Mucosa of descending colon (tissue), 3 donors: ENCODE measurements at regions not wholly inside any gene's neighbourhood (a gene's known extent, or its start where the extent isn't known, plus 50 kb on each side); places are given as distances from the start of the nearest gene placed in this dataset.
A peak's percentile ranks its signal among the peaks of the same experiment; 100 is the strongest.

Experiments
- ATAC-seq: fragments of 200-7000 bp; cut with Tn5 transposase; one replicate; pipeline ENCODE4 v1.9.1; 2020; ENCODE audit warnings: mild to moderate bottlenecking, moderate library complexity
- DNase-seq, 3 donors: peaks; one replicate each; pipeline ENCODE4 v3.0.0-alpha.2; 2020
- H3K36me3 ChIP-seq: fragments of 200-600 bp; one replicate; pipeline ENCODE4 v1.8.0; 2021; ENCODE audit warnings: low read depth, mild to moderate bottlenecking
- H3K4me1 ChIP-seq: fragments of 200-600 bp; one replicate; pipeline ENCODE4 v1.8.0; 2021; ENCODE audit warnings: low read depth, mild to moderate bottlenecking
- H3K4me3 ChIP-seq: fragments of 200-600 bp; one replicate; pipeline ENCODE4 v1.8.0; 2021; ENCODE audit warnings: mild to moderate bottlenecking
- H3K9me3 ChIP-seq: fragments of 200-600 bp; one replicate; pipeline ENCODE4 v1.8.0; 2021; ENCODE audit warnings: mild to moderate bottlenecking
- intact Hi-C, 2 donors: fragments of 100-400 bp; cut with DNase I in 1 of 2; cut with micrococcal nuclease in 1 of 2; formaldehyde crosslinking; loops; one replicate each; pipeline versions ENCODE4 v1.11.0 to v1.11.1; 2022; cut with DNase I, micrococcal nuclease
- TF ChIP-seq, protein P1 (sequence below): fragments of 200-600 bp; IDR thresholded peaks from one replicate; pipeline ENCODE4 v1.8.0; 2022; ENCODE audit warnings: antibody characterized with exemption, mild to moderate bottlenecking
- donor health status: DM: no; HTN: no; CAD: no; lungs with moderate emphysema.
- donor health status: DM: no; HTN: no; CAD: no.
- donor health status: DM: no; HTN: yes; CAD: no.

DNA sequence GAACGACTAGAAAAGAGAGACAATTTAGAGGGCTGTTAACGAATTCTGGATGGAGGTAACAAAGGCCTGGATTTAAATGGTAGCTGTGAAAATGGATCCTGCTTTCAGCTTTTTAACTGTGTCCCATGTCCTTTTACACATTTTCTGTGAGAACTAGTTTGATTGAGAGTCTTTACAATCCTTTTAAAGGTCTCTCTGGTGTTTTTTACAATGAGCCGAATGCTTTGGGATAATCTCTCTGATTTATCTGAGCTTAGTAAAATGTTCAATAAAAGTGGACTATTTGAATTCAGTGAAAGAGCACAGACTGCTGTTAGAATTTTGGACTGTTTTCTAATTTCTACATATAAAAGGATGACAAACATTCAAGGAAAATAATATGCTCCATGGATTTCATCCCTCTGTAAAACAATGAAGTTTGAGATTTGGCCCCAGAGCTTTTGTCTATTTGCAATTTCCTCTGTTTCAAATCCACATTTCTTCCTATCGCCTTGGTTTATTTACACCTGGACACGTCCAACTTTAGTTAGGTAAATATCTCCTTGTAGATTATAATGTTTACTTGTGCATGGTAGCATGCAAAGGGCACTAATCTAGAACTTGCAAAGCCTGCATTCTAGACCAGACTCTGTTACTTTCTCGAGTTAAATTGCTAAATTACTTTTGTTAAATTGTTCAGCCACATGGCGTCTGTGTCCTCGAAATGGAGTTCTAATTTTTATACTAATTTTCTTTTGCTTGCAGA is 871.0 kb upstream of the CITED2 start:
- TF ChIP-seq, protein P1, sequence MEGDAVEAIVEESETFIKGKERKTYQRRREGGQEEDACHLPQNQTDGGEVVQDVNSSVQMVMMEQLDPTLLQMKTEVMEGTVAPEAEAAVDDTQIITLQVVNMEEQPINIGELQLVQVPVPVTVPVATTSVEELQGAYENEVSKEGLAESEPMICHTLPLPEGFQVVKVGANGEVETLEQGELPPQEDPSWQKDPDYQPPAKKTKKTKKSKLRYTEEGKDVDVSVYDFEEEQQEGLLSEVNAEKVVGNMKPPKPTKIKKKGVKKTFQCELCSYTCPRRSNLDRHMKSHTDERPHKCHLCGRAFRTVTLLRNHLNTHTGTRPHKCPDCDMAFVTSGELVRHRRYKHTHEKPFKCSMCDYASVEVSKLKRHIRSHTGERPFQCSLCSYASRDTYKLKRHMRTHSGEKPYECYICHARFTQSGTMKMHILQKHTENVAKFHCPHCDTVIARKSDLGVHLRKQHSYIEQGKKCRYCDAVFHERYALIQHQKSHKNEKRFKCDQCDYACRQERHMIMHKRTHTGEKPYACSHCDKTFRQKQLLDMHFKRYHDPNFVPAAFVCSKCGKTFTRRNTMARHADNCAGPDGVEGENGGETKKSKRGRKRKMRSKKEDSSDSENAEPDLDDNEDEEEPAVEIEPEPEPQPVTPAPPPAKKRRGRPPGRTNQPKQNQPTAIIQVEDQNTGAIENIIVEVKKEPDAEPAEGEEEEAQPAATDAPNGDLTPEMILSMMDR: no peak
- Histone ChIP-seq H3K9me3 (no peaks in the 10 kb centered on the region), H3K4me3 (no peak overlapping the region), H3K4me1 (no peaks in the 10 kb centered on the region), H3K36me3 (no peaks in the 10 kb centered on the region)
- ATAC-seq (no peak), DNase-seq (no peak)
- intact Hi-C loops: no loop called here

- intact Hi-C loops: no loop called here
- Histone ChIP-seq H3K9me3 (peaks cover under 1% of the 10 kb centered on the region), H3K4me3 (no peak overlapping the region), H3K36me3 (no peaks in the 10 kb centered on the region), H3K4me1 (no peaks in the 10 kb centered on the region)
- ATAC-seq (no peak), DNase-seq (no peak)
- TF ChIP-seq, protein P1: no peak
Observed at GRCh38 chr6:140237251-140237650, 862.8 kb upstream of the CITED2 start.

DNA sequence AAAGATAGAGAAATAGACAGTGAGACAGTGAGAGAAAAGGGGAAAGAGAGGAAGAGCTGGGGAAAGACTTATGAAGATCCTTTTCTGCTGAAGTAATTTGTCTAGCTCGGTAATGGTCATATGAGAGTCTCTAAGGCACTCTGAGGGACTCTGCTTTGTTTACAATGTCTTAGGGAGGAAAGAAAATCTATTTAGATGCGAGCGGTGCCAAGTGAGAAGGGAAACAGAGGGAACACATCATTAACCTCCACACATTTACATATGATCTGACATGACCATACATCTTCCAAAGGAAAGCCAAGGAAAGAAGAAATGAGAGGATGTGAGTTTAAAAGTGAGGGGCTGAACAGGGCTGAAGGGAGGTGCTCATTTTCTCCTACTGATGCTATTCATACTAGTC is 862.3 kb upstream of the CITED2 start:
- H3K9me3 ChIP-seq: peaks cover 5% of the 10 kb centered on the region
- TF ChIP-seq, protein P1: no peak
- DNase-seq: no peak
- no peaks in the 10 kb centered on the region for H3K4me1 ChIP-seq
- no peak overlapping the region for H3K4me3 ChIP-seq
- no peak for ATAC-seq
- no peaks in the 10 kb centered on the region for H3K36me3 ChIP-seq
- intact Hi-C loops: no loop called here

DNA sequence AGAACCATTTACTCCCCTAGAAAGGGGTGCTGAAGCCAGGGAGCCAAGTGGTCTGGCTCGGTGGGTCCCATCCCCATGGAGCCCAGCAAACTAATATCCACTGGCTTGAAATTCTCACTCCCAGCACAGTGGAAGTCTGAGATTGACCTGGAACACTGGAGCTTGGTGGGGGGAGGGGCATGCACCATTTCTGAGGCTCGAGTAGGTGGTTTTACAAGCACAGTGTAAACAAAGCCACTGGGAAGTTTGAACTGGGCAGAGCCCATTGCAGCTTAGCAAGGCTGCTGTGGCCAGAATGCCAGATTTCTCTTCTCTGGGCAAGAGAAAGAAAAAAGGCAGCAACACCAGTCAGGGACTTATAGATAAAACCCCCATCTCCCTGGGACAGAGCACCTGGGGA is 855.8 kb upstream of the CITED2 start:
- no peaks in the 10 kb centered on the region for H3K4me1 ChIP-seq
- DNase-seq: peak in 2 of 3 donors; percentile 63 to 76
- H3K9me3 ChIP-seq: peaks cover 5% of the 10 kb centered on the region
- no peak overlapping the region for H3K4me3 ChIP-seq
- peak; percentile 72 for ATAC-seq
- no peaks in the 10 kb centered on the region for H3K36me3 ChIP-seq
- intact Hi-C loops: no loop called here
- TF ChIP-seq, protein P1: no peak

GRCh38 chr6:140228491-140228890 is 854.0 kb upstream of the CITED2 start:
- TF ChIP-seq, protein P1: no peak
- Histone ChIP-seq H3K36me3 (no peaks in the 10 kb centered on the region), H3K9me3 (peaks cover 5% of the 10 kb centered on the region), H3K4me3 (no peak overlapping the region), H3K4me1 (no peaks in the 10 kb centered on the region)
- DNase-seq: no peak
- ATAC-seq: no peak
- intact Hi-C loops: no loop called here

GRCh38 chr6:140226637-140227036 is 852.2 kb upstream of the CITED2 start:
- intact Hi-C loops: no loop called here
- Histone ChIP-seq H3K36me3 (no peaks in the 10 kb centered on the region), H3K4me3 (no peak overlapping the region), H3K4me1 (no peaks in the 10 kb centered on the region), H3K9me3 (no peaks in the 10 kb centered on the region)
- DNase-seq (no peak), ATAC-seq (no peak)
- TF ChIP-seq, protein P1: no peak
